ENCODE measurements at regions not wholly inside any gene's neighbourhood (a gene's known extent, or its start where the extent isn't known, plus 50 kb on each side); places are given as distances from the start of the nearest gene placed in this dataset.
"Not testable (repeated sequence)": the region's sequence is repeated elsewhere in the genome, so short reads cannot be mapped to it uniquely, and the experiment has no call there.

GRCh38 chr4:75422998-75423397, 91.2 kb downstream of the RCHY1 start:
- FAIRE-seq, result no peak

GRCh38 chr4:75412746-75413145, 101.5 kb downstream of the RCHY1 start:
- no peak for FAIRE-seq

- FAIRE-seq, result no peak
Measured at GRCh38 chr4:75398501-75398900, 115.7 kb downstream of the RCHY1 start.

- FAIRE-seq, result no peak
Measured at GRCh38 chr4:75391489-75392166, 122.6 kb downstream of the RCHY1 start.

GRCh38 chr4:75386426-75386825, 127.8 kb downstream of the RCHY1 start:
- FAIRE-seq, result not testable (repeated sequence)

GRCh38 chr4:75385106-75385505, 129.1 kb downstream of the RCHY1 start:
- FAIRE-seq, result no peak

GRCh38 chr4:75376543-75376942, 137.7 kb downstream of the RCHY1 start:
- FAIRE-seq, result no peak

- no peak for FAIRE-seq
Measured at GRCh38 chr4:75371915-75372314, 142.3 kb downstream of the RCHY1 start.

GRCh38 chr4:75370576-75370975, 143.6 kb downstream of the RCHY1 start:
- no peak for FAIRE-seq

- no peak for FAIRE-seq
Measured at GRCh38 chr4:75345423-75345822, 168.8 kb downstream of the RCHY1 start.

- no peak for FAIRE-seq
Measured at GRCh38 chr4:75344915-75345314, 169.3 kb downstream of the RCHY1 start.

GRCh38 chr4:75343333-75343732, 170.9 kb downstream of the RCHY1 start:
- no peak for FAIRE-seq

GRCh38 chr4:75340561-75340960, 173.6 kb downstream of the RCHY1 start:
- FAIRE-seq, result no peak

- no peak for FAIRE-seq
Measured at GRCh38 chr4:75338352-75338880, 175.8 kb downstream of the RCHY1 start.

GRCh38 chr4:75327804-75328512, 186.2 kb downstream of the RCHY1 start:
- no peak for FAIRE-seq

GRCh38 chr4:75325318-75325979, 188.8 kb downstream of the RCHY1 start:
- no peak for FAIRE-seq

GRCh38 chr4:75321484-75321883, 192.7 kb downstream of the RCHY1 start:
- no peak for FAIRE-seq

- not testable (repeated sequence) for FAIRE-seq
Measured at GRCh38 chr4:75317641-75318040, 196.6 kb downstream of the RCHY1 start.

- FAIRE-seq, result no peak
Measured at GRCh38 chr4:75308049-75308448, 206.2 kb downstream of the RCHY1 start.

GRCh38 chr4:75306506-75306905, 207.7 kb downstream of the RCHY1 start:
- no peak for FAIRE-seq

- no peak for FAIRE-seq
Measured at GRCh38 chr4:75302648-75303047, 211.6 kb downstream of the RCHY1 start.

GRCh38 chr4:75289914-75290582, 224.2 kb downstream of the RCHY1 start:
- no peak for FAIRE-seq

Measured in G401.6 (cell line).